Activated naive CD8-positive, alpha-beta T cell treated with anti-CD3 and anti-CD28 coated beads for 36 hours (primary cell): ENCODE measurements at regions not wholly inside any gene's neighbourhood (a gene's known extent, or its start where the extent isn't known, plus 50 kb on each side); places are given as distances from the start of the nearest gene placed in this dataset.
A peak's percentile ranks its signal among the peaks of the same experiment; 100 is the strongest.

Experiments used
- DNase-seq: peaks from one replicate; pipeline ENCODE4 v3.0.0; 2021
- H3K27ac Mint-ChIP-seq: one replicate; pipeline ENCODE4 v1.8.0; 2022; ENCODE audit warnings: mild to moderate bottlenecking, moderate library complexity, mixed read lengths
- H3K27me3 Mint-ChIP-seq: one replicate; pipeline ENCODE4 v1.8.0; 2022; ENCODE audit warnings: mild to moderate bottlenecking, mixed read lengths
- H3K36me3 Mint-ChIP-seq: one replicate; pipeline ENCODE4 v1.8.0; 2021; ENCODE audit warnings: mild to moderate bottlenecking, mixed read lengths
- H3K4me1 Mint-ChIP-seq: one replicate; pipeline ENCODE4 v1.8.0; 2021; ENCODE audit warnings: mixed read lengths
- H3K4me3 Mint-ChIP-seq: one replicate; pipeline ENCODE4 v1.8.0; 2022; ENCODE audit warnings: mild to moderate bottlenecking, moderate library complexity, mixed read lengths
- H3K9me3 Mint-ChIP-seq: one replicate; pipeline ENCODE4 v1.8.0; 2022; ENCODE audit warnings: mixed read lengths

DNA sequence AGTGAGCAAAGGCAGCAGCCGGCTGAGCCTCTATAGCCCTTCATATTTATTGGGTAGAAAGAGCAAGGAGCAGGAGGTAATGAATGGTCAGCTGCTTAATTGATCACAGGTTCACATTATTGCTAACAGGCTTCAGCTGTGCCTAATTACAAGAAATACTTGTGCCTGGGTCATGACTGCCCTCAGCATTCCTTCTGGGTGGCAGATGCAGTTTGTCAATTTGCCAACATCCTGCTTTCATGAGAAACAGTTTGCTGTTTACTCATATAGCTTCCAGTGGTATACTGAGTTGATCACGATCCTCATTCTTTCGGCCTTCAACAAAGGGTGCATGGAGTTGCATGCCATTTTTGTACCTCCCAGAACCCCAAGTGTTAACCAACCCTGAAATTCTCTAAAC lies 81.0 kb upstream of the PLEKHG7 start:
- H3K36me3 Mint-ChIP-seq = no peaks in the 10 kb centered on the region
- H3K9me3 Mint-ChIP-seq = peaks cover 10% of the 10 kb centered on the region
- no peaks in the 10 kb centered on the region for H3K27me3 Mint-ChIP-seq
- H3K4me3 Mint-ChIP-seq = no peak overlapping the region
- no peak for DNase-seq
- no peak overlapping the region for H3K27ac Mint-ChIP-seq
- no peaks in the 10 kb centered on the region for H3K4me1 Mint-ChIP-seq

DNA sequence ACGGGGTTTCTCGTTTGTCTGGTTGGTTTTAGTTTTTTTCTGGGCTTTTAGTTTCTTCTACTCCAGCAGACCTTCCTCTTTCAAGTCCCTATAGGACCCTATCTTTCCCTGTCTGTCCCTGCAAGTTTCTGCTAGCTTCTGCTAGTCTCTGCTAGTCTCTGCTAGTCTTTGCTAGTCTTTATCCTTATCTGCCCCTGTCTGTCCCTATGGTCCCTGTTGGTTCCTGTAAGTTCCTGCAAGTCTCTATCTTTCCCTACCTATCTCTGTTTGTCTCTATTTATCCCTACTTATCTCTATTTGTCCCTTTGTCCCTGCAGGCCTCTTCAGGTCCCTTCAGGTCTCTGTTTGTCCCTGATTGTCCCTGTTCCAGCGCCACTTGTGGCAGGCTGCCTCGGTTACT lies 81.5 kb upstream of the PLEKHG7 start:
- Mint-ChIP-seq H3K9me3 (peaks cover 10% of the 10 kb centered on the region), H3K4me3 (no peak overlapping the region), H3K4me1 (no peaks in the 10 kb centered on the region), H3K27me3 (no peaks in the 10 kb centered on the region), H3K36me3 (no peaks in the 10 kb centered on the region), H3K27ac (no peak overlapping the region)
- DNase-seq = no peak

DNA sequence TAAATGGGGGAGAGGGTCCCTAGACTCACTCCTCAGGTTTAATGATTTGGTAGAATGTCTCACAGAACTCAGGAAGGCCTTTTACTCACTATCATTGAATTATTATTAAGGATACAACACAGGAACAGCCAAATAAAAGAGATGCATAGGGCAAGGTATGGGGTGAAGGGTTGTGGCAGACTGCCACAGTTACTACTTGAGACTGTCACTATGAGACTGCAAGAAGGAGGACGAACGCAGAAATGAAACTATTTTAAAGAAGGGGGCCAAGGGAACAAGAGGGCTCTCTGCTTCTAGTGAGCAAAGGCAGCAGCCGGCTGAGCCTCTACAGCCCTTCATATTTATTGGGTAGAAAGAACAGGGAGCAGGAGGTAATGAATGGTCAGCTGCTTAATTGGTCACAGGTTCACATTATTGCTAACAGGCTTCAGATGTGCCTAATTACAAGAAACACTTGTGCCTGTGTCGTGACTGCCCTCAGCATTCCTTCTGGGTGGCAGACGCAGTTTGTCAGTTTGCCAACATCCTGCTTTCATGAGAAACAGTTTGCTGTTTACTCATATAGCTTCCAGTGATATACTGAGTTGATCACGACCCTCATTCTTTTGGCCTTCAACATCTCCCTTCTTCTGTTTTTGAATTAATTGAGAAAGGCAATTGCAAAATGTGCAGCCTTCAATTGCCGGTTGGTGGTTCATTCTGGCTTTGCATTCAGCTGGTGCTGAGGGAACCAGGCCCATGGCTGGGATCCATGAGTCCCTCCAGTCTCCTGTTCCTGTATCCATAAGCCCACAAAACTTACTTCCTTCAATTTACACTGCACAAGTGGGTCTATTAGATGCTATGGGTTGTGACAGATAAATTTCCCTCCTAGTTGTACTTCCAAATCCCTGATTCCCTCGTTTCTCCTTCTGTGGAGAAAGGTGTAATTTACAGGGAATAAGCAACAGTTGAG lies 82.8 kb upstream of the PLEKHG7 start:
- no peaks in the 10 kb centered on the region for H3K36me3 Mint-ChIP-seq
- no peaks in the 10 kb centered on the region for H3K27me3 Mint-ChIP-seq
- DNase-seq = no peak
- H3K4me3 Mint-ChIP-seq = no peak overlapping the region
- no peak overlapping the region for H3K27ac Mint-ChIP-seq
- peaks cover 10% of the 10 kb centered on the region for H3K9me3 Mint-ChIP-seq
- H3K4me1 Mint-ChIP-seq = no peaks in the 10 kb centered on the region

DNA sequence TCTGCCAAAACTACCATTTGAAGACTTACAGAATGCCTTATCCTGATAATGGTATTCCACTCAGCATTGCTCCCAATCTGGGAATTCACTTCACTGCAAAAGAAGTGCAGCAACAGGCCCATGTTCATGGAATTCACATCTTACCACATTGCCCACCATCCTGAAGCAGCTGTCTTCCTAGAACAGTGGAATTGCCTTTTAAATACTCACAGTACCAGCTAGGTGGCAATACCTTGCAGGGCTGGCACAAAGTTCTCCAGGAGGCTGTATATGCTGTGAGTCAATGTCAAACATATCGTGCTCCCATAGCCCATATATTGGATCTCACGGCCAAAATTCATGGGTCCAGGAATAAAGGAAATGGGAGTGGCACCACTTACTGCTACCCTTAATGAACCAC lies 83.8 kb upstream of the PLEKHG7 start:
- H3K4me1 Mint-ChIP-seq = no peaks in the 10 kb centered on the region
- no peak overlapping the region for H3K4me3 Mint-ChIP-seq
- no peaks in the 10 kb centered on the region for H3K36me3 Mint-ChIP-seq
- H3K27ac Mint-ChIP-seq = no peak overlapping the region
- DNase-seq = no peak
- H3K27me3 Mint-ChIP-seq = no peaks in the 10 kb centered on the region
- H3K9me3 Mint-ChIP-seq = peaks cover 10% of the 10 kb centered on the region

DNA sequence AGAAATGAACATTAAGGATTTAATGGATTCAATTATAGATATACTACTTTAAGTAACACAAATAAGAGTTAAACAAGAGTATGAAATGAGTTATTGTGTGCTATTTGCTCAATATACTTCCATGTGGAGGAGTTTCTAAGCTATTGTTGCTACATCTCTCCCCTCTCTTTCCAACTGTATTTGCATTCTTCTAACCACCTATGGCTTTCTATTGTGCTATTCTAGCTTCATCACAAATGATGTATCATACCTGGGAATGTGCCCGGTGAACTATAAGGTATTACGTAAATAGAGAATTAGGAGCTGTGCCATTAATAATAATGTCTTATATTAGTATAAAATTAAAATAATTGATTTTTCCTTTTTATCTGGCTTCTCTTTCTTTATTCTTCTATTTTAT lies 87.1 kb upstream of the PLEKHG7 start:
- no peak overlapping the region for H3K27ac Mint-ChIP-seq

DNA sequence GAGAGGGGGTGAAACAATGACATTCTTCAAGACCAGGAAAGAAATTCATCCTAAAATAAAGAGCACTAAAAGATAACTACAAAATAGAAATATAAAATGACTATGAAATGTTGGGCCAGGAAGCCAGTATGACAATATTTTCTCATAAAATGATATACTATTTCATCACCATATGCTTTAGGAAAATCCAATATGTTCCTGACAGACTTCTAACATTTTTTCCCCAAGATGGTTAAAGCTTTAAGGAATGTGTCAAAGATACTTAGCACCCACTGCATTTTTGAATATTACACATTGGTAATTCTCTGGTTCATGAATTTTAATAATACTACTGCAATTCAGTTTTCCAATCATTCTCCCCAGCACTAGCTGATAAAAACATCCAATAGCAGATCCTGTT lies 87.7 kb upstream of the PLEKHG7 start:
- Mint-ChIP-seq H3K9me3 (no peaks in the 10 kb centered on the region), H3K4me3 (no peak overlapping the region), H3K27ac (no peak overlapping the region)

More for the DNA sequence above, 87.1 kb upstream of the PLEKHG7 start:
- DNase-seq = no peak
- Mint-ChIP-seq H3K36me3 (no peaks in the 10 kb centered on the region), H3K4me3 (no peak overlapping the region), H3K9me3 (no peaks in the 10 kb centered on the region), H3K27me3 (no peaks in the 10 kb centered on the region), H3K4me1 (peaks cover 4% of the 10 kb centered on the region)

DNA sequence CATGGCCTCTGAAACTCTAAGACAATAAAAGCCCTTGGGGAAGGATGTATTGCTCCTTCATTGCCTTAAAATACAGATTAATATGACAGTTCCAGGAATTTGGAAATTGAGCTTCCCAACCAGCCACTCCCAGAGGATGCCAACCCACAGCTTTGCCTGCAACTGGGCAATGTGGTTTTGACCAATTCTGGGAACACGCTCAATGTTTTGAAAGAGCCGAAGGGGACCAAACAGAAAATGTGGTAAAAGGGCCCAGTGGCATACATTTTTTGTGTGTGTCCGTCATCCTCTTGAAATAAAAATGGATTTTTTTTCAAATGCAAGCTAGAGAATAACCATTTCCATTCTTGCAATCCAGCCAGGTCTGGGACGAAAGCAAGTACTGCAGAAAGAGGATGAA lies 88.3 kb upstream of the PLEKHG7 start:
- H3K9me3 Mint-ChIP-seq = no peaks in the 10 kb centered on the region
- H3K4me1 Mint-ChIP-seq = peaks cover 4% of the 10 kb centered on the region
- no peak for DNase-seq
- no peaks in the 10 kb centered on the region for H3K27me3 Mint-ChIP-seq
- no peaks in the 10 kb centered on the region for H3K36me3 Mint-ChIP-seq
- no peak overlapping the region for H3K4me3 Mint-ChIP-seq
- no peak overlapping the region for H3K27ac Mint-ChIP-seq

More for the DNA sequence above, 87.7 kb upstream of the PLEKHG7 start:
- DNase-seq = no peak
- Mint-ChIP-seq H3K27me3 (no peaks in the 10 kb centered on the region), H3K36me3 (no peaks in the 10 kb centered on the region), H3K4me1 (peaks cover 4% of the 10 kb centered on the region)

DNA sequence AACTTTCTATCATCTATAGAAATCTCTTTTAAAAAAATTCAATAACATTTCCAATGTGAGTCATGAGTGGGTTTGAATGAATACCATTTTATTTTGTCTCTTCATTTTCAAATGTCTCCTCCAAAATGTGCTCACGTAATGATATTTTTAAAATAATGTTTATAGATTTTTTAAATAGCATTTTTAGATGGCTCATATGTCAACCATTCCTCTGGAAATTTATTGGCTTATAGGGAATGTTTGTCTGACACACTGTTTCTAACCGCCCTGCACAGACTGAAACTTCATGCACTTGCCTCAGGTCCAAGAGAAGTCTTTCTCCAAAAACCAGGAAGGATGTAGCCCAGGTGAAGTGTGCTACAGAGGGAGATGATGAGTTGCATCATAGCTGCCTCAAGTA lies 88.8 kb upstream of the PLEKHG7 start:
- Mint-ChIP-seq H3K4me1 (peaks cover 4% of the 10 kb centered on the region), H3K4me3 (no peak overlapping the region), H3K27me3 (no peaks in the 10 kb centered on the region), H3K9me3 (no peaks in the 10 kb centered on the region), H3K36me3 (no peaks in the 10 kb centered on the region), H3K27ac (no peak overlapping the region)
- DNase-seq = no peak

DNA sequence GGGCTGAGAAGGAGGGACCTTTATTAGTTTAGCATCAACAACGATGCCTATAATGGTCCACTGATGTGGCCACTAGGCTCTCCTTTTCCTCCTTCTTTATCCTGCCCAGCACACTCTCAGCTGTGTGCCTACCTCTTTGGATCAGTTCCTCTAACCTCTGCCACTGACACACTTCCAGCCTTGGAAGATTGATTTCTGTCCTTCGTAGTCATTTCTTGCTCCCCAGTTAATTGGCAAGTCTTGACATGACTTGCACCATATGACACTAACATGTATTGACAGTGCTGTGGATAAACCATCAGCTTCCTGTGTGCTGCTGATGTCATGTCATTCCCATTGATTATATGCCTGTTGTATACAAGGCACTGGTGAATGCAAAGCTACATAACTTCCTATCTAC lies 90.2 kb upstream of the PLEKHG7 start:
- H3K27me3 Mint-ChIP-seq = no peaks in the 10 kb centered on the region
- H3K9me3 Mint-ChIP-seq = no peaks in the 10 kb centered on the region
- peaks cover 13% of the 10 kb centered on the region for H3K4me1 Mint-ChIP-seq
- DNase-seq = no peak
- H3K4me3 Mint-ChIP-seq = no peak overlapping the region
- no peaks in the 10 kb centered on the region for H3K36me3 Mint-ChIP-seq
- H3K27ac Mint-ChIP-seq = no peak overlapping the region

DNA sequence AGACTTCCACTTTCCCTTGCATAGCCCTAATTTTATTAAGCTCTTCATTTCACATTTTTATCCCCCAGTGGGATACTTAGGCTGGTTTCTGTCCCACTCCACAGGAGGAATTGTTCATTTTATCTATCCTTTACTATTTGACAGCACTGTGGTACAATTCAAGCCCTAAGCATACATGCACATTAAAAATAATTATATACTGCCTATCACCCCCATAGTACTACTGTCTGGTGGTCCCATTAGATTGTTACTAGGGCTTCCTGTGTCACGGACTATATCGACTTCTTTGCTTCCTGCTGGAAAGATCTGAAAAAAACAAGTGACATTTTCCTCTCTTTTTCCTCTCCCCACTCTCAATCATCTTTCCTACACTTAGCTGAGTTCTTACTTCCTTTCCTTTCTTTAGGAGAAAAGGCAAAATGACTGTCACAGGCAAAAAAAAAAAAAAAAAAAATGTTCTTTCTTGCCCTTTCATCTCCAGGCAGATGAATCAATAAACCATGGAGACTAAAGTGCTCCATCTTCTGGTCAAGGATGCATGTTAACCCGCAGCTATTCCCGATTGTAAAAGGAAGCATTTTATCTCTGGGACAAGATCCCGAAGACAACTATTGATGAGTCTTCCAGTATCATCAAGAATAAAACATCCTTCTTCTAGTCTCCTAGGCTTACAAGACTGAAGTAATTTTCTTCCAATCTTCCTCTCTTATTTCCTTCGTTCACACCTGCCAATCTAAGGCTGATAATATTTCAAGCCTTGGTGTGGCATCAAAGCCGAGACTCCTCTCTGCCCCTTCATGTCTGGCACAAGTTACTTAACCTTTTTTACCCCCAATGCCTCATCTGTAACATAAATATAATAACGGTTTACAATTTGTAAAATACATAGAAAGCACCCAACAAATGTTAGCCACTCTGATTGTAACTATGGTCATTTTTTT lies 94.4 kb upstream of the PLEKHG7 start:
- H3K4me3 Mint-ChIP-seq = no peak overlapping the region
- DNase-seq = no peak
- H3K4me1 Mint-ChIP-seq = peaks cover 15% of the 10 kb centered on the region
- peaks cover 4% of the 10 kb centered on the region for H3K36me3 Mint-ChIP-seq
- H3K9me3 Mint-ChIP-seq = peaks cover 5% of the 10 kb centered on the region
- no peaks in the 10 kb centered on the region for H3K27me3 Mint-ChIP-seq
- H3K27ac Mint-ChIP-seq = no peak overlapping the region

DNA sequence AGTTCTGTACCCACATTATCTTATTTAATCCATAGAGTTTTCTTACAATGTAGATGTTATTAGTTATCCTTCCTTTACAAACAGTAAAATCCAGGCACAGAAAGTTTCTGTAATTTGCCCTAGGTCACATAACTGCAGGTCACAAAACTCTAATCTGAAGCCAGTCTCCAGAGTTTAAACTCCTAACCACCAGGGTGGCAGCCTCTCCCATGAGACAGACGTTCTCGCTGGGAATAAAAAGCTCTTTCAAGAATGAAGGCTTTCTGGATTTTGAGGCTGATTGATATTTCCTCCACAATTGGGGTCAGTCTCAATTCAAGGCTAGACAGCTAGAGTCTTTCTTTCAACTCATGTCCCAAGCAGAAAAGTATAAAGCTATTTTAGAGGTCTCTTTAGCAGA lies 95.8 kb upstream of the PLEKHG7 start:
- H3K9me3 Mint-ChIP-seq = peaks cover 5% of the 10 kb centered on the region
- H3K4me1 Mint-ChIP-seq = peaks cover 15% of the 10 kb centered on the region
- no peak for DNase-seq
- H3K27me3 Mint-ChIP-seq = no peaks in the 10 kb centered on the region
- H3K36me3 Mint-ChIP-seq = peaks cover 4% of the 10 kb centered on the region
- H3K4me3 Mint-ChIP-seq = no peak overlapping the region
- no peak overlapping the region for H3K27ac Mint-ChIP-seq

DNA sequence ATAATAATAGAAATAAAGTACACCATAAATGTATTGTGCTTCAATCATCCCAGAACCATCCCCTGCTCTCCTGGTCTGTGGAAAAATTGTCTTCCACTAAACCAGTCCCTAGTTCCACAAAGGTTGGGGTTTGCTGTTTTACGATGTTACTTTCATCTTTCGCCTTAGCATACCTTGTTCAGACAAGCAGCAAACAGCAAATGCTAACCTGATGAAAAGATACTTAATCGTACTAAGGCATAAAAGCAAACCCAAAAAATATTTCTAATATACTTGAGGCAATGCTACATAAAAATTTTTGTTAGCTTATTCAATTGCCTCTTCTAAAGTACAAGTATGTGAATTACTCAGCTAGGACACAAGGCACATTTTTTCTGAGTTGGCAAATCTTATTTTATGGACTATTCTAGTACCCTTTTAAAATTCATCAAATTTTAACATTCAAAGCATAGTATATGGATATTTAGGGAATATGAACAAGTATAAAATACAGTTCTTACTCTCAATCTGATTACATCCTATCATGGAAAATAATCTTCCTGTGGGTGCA lies 97.1 kb upstream of the PLEKHG7 start:
- Mint-ChIP-seq H3K27ac (no peak overlapping the region), H3K27me3 (no peaks in the 10 kb centered on the region), H3K9me3 (peaks cover 11% of the 10 kb centered on the region), H3K4me1 (peaks cover 15% of the 10 kb centered on the region), H3K4me3 (no peak overlapping the region), H3K36me3 (peaks cover 6% of the 10 kb centered on the region)
- DNase-seq = no peak

DNA sequence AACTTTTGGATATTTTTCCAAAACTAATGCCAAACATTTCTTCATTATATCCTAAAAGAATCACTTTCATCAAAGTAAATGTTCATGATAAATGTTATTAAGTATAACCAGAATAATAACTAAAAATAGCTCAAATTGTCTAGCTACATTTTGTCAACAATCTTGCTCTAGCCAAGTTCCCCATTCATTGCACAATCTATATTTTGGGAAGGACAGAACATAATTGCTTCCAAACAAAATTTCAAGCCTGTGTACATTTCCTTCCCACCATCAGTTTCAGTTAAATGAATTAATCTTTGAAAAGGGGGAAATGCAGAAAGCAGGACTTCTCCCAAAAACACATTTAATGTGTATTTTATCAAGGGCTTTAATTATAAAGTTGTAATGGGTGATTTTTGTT lies 98.0 kb upstream of the PLEKHG7 start:
- Mint-ChIP-seq H3K9me3 (peaks cover 14% of the 10 kb centered on the region), H3K36me3 (peaks cover 9% of the 10 kb centered on the region), H3K4me3 (no peak overlapping the region), H3K27me3 (no peaks in the 10 kb centered on the region), H3K4me1 (peaks cover 15% of the 10 kb centered on the region), H3K27ac (no peak overlapping the region)
- no peak for DNase-seq

DNA sequence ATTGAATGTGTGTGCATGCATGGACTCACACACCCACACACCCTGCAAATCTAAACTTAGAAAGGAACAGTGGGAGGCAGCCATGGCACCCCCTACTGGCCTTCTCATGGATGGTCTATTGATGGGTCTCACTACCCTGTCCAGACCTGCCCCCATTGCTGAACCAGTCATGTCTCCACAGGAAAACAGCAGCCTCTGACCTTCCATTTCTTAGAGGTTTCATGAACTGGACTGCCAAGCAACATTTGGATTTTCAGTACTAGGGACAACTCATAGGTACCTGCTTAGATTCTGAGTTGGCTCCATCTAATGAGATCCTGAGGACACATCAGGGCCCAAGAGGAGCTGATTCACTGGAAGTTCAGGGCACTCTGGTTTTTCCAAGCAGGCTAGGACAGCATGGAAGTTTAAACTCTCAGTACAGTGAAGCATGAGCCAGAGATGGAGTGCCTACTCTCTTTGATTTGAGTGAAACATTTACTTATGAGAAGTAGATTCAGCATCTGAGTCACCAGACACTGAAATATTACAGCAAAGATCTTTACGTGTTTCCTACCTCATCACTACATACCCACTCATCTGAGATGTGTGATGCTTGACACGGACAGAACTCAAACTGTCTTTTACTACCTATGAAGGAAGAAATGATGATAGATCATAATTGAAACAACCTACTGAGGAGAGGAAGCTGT lies 98.9 kb upstream of the PLEKHG7 start:
- Mint-ChIP-seq H3K4me3 (no peak overlapping the region), H3K36me3 (peaks cover 13% of the 10 kb centered on the region), H3K27me3 (no peaks in the 10 kb centered on the region), H3K9me3 (peaks cover 21% of the 10 kb centered on the region), H3K4me1 (peaks cover 15% of the 10 kb centered on the region), H3K27ac (peak overlapping the region; percentile 40)
- no peak for DNase-seq
